ENCODE measurements at regions not wholly inside any gene's neighbourhood (a gene's known extent, or its start where the extent isn't known, plus 50 kb on each side); places are given as distances from the start of the nearest gene placed in this dataset.

GRCh38 chr22:47457021-47457420 lies 694.6 kb downstream of the TBC1D22A start:
- TF ChIP-seq CTCF (IDR thresholded peaks at IDR 0.05; ENCODE audit: low read depth, low read length), result no peak
- DNase-seq (ENCODE audit: extremely low read depth, low read depth), result no peak

GRCh38 chr22:47456031-47456430 lies 693.6 kb downstream of the TBC1D22A start:
- DNase-seq (ENCODE audit: extremely low read depth, low read depth), result no peak
- TF ChIP-seq CTCF (IDR thresholded peaks at IDR 0.05; ENCODE audit: low read depth, low read length), result no peak

GRCh38 chr22:47453049-47453448 lies 690.6 kb downstream of the TBC1D22A start:
- TF ChIP-seq CTCF (IDR thresholded peaks at IDR 0.05; ENCODE audit: low read depth, low read length), result no peak

GRCh38 chr22:47452184-47452583 lies 689.7 kb downstream of the TBC1D22A start:
- DNase-seq (ENCODE audit: extremely low read depth, low read depth), result no peak
- TF ChIP-seq CTCF (IDR thresholded peaks at IDR 0.05; ENCODE audit: low read depth, low read length), result no peak

More at GRCh38 chr22:47453049-47453448, 690.6 kb downstream of the TBC1D22A start:
- no peak for DNase-seq (ENCODE audit: extremely low read depth, low read depth)

- no peak for DNase-seq (ENCODE audit: extremely low read depth, low read depth)
Observed at GRCh38 chr22:47450876-47451475, 688.5 kb downstream of the TBC1D22A start.

GRCh38 chr22:47449508-47450270 lies 687.2 kb downstream of the TBC1D22A start:
- no peak for DNase-seq (ENCODE audit: extremely low read depth, low read depth)
- no peak for TF ChIP-seq CTCF (IDR thresholded peaks at IDR 0.05; ENCODE audit: low read depth, low read length)

More at GRCh38 chr22:47450876-47451475, 688.5 kb downstream of the TBC1D22A start:
- TF ChIP-seq CTCF (IDR thresholded peaks at IDR 0.05; ENCODE audit: low read depth, low read length), result no peak
